ENCODE measurements at regions not wholly inside any gene's neighbourhood (a gene's known extent, or its start where the extent isn't known, plus 50 kb on each side); places are given as distances from the start of the nearest gene placed in this dataset.

- in situ Hi-C loops (cut with HindIII; ENCODE audit: low sequenced_read_pairs) = no loop called here
- no peak for DNase-seq (ENCODE audit: low spot score)
Measured at GRCh38 chr12:91316907-91317269, 134.3 kb upstream of the DCN start.

- in situ Hi-C loops (cut with HindIII; ENCODE audit: low sequenced_read_pairs) = no loop called here
Measured at GRCh38 chr12:91316161-91316906, 133.7 kb upstream of the DCN start.

GRCh38 chr12:91311081-91311480, 128.5 kb upstream of the DCN start:
- in situ Hi-C loops (cut with HindIII; ENCODE audit: low sequenced_read_pairs) = no loop called here
- DNase-seq (ENCODE audit: low spot score) = no peak

More at GRCh38 chr12:91316161-91316906, 133.7 kb upstream of the DCN start:
- DNase-seq (ENCODE audit: low spot score) = no peak

DNA sequence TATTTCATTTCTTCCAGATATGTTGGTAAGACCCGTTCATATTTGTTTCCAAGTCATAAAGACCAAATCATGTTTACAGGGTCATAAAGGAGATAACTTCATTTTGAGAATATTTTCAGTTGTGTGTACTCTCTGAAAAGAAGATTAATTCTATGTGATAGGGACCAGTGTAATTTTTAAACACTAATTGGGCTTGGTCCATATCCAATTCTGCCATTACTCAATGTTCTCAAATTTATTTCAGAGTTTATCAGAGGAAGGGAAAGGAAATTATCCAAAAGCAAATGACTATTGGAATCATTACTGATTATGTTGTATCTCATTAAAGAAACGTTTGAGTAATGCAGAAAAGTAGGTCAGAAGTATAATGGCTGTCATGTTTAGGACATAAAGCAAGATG, 126.8 kb upstream of the DCN start:
- in situ Hi-C loops (cut with HindIII; ENCODE audit: low sequenced_read_pairs) = no loop called here
- DNase-seq (ENCODE audit: low spot score) = no peak

GRCh38 chr12:91307957-91308670, 125.5 kb upstream of the DCN start:
- in situ Hi-C loops (cut with HindIII; ENCODE audit: low sequenced_read_pairs) = no loop called here
- no peak for DNase-seq (ENCODE audit: low spot score)

DNA sequence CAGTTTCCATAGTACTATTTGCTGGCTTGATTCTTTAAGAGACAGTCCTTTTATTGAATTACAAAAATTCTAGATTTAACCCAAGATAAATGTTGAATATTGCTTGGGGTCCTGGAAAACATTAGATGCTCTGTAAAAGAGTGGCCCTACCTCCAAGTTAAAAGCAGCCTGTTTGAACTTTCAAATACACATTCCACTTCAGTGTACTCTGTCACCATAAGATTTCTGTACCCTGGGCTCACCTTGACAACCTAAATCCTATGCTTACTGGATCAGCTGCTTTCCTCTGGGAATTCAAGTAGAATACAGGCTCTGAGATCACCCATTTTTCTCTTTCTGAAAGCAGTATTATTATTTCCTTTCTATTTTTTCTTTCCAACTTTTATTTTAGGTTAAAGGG, 107.7 kb upstream of the DCN start:
- in situ Hi-C loops (cut with HindIII; ENCODE audit: low sequenced_read_pairs) = no loop called here
- no peak for DNase-seq (ENCODE audit: low spot score)

DNA sequence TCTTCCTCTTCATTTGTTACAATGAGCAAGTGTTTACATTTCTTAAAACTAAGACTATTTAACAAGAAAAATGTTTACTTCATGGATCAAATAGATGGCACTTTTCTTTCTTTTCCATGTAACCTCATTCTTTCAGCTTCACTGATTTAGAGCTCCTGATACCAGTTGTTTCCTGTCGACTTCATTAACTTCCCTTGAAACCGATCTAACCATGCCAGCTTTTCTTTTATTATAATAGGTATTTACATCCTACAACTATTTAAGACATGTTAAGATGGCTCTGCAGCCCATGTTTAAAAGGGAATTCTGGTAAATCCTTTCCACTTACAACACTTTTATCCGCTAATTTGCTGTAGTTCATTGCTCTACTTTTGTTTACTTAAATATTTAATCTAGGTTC, 107.3 kb upstream of the DCN start:
- no peak for DNase-seq (ENCODE audit: low spot score)
- in situ Hi-C loops (cut with HindIII; ENCODE audit: low sequenced_read_pairs) = no loop called here

GRCh38 chr12:91289072-91289471, 106.5 kb upstream of the DCN start:
- in situ Hi-C loops (cut with HindIII; ENCODE audit: low sequenced_read_pairs) = no loop called here
- DNase-seq (ENCODE audit: low spot score) = no peak

- DNase-seq (ENCODE audit: low spot score) = no peak
- in situ Hi-C loops (cut with HindIII; ENCODE audit: low sequenced_read_pairs) = no loop called here
Measured at GRCh38 chr12:91287753-91288152, 105.1 kb upstream of the DCN start.

- DNase-seq (ENCODE audit: low spot score) = no peak
- in situ Hi-C loops (cut with HindIII; ENCODE audit: low sequenced_read_pairs) = no loop called here
Measured at GRCh38 chr12:91278126-91278525, 95.5 kb upstream of the DCN start.

DNA sequence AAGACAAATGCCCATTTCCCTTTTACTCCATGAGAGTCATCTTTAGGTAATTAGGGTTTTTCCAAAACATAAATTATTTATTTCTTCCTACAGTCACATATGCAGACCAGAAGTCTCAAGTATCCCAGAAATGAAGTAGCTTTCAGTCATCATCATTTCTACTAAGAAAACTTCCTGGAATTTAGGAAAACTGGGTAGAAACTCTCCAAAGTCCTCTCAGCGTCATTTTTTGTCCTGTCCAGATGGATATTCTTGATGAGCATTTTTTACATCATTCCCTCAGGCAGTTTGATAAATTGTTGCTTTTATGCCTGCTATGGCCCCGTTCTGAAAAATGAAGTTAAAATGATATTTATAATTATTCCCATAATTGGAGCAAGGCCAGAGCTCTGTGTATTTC, 93.9 kb upstream of the DCN start:
- in situ Hi-C loops (cut with HindIII; ENCODE audit: low sequenced_read_pairs) = no loop called here
- no peak for DNase-seq (ENCODE audit: low spot score)

- no peak for DNase-seq (ENCODE audit: low spot score)
- in situ Hi-C loops (cut with HindIII; ENCODE audit: low sequenced_read_pairs) = no loop called here
Measured at GRCh38 chr12:91275321-91275720, 92.7 kb upstream of the DCN start.

DNA sequence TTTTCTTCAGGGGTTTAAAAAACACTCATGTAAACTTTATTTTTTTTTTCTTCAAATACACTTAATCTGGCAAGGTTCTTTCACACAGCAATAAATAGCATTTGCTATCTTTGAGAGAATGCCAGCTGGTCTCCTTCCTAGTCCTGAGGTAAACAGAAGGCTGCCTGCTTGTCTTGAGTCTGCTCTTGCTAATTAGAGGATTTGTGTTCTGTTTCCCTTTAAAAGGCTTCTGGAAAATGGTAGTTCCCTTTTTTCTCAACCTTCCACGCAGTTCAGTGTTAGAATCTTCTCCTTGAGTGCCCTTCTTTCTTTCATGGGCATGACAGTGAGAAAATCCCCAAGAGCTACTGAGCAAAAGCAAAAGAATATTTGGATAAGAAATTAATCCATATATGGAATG, 92.3 kb upstream of the DCN start:
- peak; percentile 89 for DNase-seq (ENCODE audit: low spot score)
- in situ Hi-C loops (cut with HindIII; ENCODE audit: low sequenced_read_pairs) = no loop called here

- no peak for DNase-seq (ENCODE audit: low spot score)
- in situ Hi-C loops (cut with HindIII; ENCODE audit: low sequenced_read_pairs) = no loop called here
Measured at GRCh38 chr12:91273560-91273959, 90.9 kb upstream of the DCN start.

GRCh38 chr12:91272461-91273063, 89.9 kb upstream of the DCN start:
- DNase-seq (ENCODE audit: low spot score) = no peak
- in situ Hi-C loops (cut with HindIII; ENCODE audit: low sequenced_read_pairs) = no loop called here

DNA sequence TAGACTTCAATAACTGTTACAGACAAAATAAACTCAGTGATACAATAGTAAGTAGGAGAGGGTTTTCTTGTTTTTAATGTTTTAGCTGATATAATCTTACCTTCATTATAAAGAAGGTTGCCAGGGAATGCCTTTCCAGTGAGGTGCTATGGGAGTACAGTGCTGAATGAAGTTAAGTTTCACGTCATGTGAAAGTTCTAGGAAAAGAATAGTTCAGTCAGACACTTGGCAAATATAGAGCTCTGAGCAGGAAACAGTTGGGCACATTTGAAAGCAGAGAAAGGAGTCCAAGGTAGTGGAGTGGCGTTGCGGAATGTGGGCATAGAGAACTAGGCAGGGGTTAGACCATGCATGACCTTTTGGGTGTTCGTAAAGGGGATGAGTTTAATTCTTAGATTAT, 88.6 kb upstream of the DCN start:
- in situ Hi-C loops (cut with HindIII; ENCODE audit: low sequenced_read_pairs) = no loop called here
- no peak for DNase-seq (ENCODE audit: low spot score)

- no peak for DNase-seq (ENCODE audit: low spot score)
- in situ Hi-C loops (cut with HindIII; ENCODE audit: low sequenced_read_pairs) = no loop called here
Measured at GRCh38 chr12:91267039-91267438, 84.4 kb upstream of the DCN start.

DNA sequence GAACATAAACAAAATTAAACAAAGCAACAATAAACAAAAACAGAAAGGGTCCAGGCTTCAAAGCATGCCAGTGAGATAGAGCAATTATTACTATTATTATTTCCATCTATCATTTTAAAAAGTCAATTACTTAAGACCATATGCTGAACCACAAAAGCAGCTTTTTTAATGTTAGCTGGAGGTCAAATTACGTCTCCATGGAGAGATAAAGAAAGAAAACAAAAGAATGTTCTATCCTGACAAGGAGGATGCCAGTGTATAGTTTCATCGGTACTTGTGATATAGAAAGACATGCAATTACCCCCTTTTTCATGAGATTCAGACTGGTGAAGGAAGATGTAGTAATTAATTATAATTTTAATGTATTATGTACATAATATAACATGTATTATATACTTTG, 81.6 kb upstream of the DCN start:
- DNase-seq (ENCODE audit: low spot score) = no peak
- in situ Hi-C loops (cut with HindIII; ENCODE audit: low sequenced_read_pairs) = no loop called here

- in situ Hi-C loops (cut with HindIII; ENCODE audit: low sequenced_read_pairs) = no loop called here
- peak; percentile 60 for DNase-seq (ENCODE audit: low spot score)
Measured at GRCh38 chr12:91261820-91262676, 79.4 kb upstream of the DCN start.

DNA sequence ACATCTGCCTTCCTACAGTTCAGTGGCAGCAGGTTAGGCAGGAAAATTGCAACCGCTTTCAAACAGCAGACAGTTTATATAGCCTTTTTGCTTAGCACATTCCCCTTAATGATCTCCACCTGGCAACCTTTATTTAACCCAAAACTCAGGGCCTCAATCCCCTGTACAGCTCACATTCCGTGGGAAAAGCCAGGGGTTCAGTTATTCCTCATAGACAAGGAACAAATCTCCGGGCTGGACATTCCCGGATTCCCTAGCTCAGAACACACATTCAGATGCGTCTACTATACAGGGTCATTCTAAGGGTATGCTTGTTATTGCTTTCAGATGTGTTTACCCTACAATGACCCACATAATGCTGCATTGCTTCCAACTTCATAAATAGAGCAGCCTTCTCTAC, 73.8 kb upstream of the DCN start:
- in situ Hi-C loops (cut with HindIII; ENCODE audit: low sequenced_read_pairs) = no loop called here
- DNase-seq (ENCODE audit: low spot score) = no peak
